Activated T-cell treated with anti-CD3 and anti-CD28 coated beads, Interleukin-2, amount 50 U/mL, for 1 hour (primary cell): ENCODE measurements at regions not wholly inside any gene's neighbourhood (a gene's known extent, or its start where the extent isn't known, plus 50 kb on each side); places are given as distances from the start of the nearest gene placed in this dataset.
"Not testable (repeated sequence)": the region's sequence is repeated elsewhere in the genome, so short reads cannot be mapped to it uniquely, and the experiment has no call there.

Experiments
- DNase-seq: peaks from one replicate; pipeline ENCODE4 v3.0.0-alpha.2; 2020

DNA sequence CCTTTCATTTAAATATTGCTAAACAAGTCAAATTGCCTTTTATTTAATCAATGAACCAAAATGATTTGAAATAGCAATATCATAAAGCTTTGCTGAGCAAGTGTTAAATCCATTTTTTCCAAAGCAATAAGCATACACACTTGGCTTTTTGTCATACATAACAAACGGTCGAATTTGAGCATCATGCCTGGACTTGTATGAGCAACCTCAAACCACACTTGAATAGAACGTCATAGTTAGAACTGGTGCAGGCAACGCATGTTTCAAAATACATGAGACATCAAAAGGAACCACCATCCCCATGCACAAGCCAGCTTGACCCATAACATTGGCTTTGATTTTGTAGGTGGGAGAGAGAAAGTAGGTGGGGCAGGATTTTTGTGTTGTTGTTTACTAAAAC lies 812.3 kb upstream of the FRG1 start:
- no peak for DNase-seq

GRCh38 chr4:189129044-189129694 lies 811.5 kb upstream of the FRG1 start:
- DNase-seq = no peak

- no peak for DNase-seq
These were observed 809.6 kb upstream of the FRG1 start for GRCh38 chr4:189131118-189131517.

DNA sequence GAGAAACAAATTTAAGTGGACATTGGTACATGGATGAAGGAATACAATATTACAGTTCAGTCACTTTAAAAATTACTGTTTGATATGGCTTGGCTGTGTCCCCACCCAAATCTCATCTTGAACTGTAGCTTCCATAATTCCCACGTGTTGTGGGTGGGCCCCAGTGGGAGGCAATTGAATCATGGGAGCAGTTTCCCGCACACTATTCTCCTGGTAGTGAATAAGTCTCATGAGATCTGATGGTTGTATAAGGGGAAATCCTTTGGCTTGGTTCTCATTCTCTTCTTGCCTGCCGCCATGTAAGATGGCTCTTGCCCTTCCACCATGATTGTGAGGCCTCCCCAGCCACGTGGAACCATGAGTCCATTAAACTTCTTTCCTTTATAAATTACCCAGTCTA lies 804.2 kb upstream of the FRG1 start:
- DNase-seq = no peak

DNA sequence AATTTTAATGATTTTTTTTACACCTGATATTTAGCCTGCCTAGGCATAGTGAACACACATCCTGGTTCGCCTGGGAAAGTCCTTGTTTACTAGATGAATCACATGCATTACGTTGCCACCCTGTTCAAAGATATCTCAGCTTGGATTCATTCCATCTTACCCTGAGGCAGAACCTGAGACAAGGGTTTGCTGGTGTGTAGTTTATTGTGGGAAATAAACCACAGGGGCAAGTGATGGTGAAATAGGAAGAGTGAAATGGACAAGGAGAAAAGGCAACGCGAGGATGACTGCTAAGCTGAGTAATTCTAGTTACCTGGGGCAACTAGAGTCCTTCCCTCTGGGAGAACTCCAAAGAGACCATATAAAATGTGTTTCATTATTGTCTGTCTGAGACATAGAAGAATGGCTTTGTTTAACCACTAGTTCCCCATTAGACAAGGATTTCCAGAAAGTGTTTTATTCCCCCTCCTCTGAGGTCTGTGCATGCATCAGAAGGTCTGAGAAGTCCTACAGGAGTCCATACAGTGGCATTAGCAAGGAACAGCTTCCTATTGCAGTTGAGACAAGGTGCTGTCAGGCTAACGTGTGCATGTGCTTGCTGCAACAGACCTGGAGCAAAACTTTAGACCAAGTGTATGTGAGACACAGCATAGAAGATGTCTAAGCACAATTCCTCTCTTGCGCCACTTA lies 797.3 kb upstream of the FRG1 start:
- no peak for DNase-seq

GRCh38 chr4:189147005-189147929 lies 793.4 kb upstream of the FRG1 start:
- DNase-seq = no peak

DNA sequence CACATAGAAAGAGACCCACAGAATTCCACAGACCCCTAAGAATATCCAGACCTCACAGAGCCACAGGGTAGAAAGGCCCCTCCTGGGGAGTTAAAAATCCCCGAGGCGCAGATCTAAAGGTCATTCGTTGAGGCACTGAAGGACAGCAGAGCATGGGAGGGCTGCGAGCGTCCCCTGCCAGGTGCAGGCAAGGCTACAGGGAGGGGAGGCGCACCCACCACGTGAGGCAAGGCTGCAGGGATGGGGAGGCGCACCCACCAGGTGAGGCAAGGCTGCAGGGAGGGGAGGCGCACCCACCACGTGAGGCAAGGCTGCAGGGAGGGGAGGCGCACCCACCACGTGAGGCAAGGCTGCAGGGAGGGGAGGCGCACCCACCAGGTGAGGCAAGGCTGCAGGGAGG lies 785.6 kb upstream of the FRG1 start:
- DNase-seq = not testable (repeated sequence)

DNA sequence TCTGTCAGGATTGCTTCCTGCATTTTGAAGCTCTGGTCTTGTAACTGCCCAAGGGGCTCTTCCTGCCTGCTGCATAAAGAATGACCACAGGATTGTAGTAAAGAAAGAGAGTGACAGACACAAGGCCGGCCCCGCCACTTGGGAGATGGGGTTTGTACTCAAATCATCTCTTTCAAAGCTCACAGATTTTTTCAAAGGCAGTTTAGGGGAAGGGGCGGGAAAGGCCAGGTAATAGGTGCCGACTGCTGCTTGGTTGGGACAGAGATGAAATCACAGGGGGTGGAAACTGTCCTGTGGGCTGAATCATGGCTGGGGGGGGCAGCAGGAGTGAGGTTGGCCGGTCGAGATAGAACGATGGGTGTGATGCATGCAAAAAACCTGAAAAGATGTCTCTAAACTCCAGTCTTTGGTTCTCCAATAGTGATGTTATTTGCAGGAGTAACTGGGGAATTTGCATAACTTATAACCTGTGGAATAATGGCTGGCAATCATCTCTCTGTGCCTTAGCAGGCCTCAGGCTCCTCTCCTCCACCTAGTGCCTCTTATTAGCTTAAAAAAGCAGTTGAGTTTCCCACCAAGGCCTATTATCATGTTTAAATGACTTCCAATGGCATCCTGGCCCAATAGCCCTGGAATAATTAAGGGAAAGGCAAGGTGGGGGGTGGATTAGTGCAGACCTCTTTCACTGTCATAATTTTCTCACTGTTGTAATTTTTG lies 778.4 kb upstream of the FRG1 start:
- DNase-seq = no peak

GRCh38 chr4:189162888-189163287 lies 777.8 kb upstream of the FRG1 start:
- no peak for DNase-seq

DNA sequence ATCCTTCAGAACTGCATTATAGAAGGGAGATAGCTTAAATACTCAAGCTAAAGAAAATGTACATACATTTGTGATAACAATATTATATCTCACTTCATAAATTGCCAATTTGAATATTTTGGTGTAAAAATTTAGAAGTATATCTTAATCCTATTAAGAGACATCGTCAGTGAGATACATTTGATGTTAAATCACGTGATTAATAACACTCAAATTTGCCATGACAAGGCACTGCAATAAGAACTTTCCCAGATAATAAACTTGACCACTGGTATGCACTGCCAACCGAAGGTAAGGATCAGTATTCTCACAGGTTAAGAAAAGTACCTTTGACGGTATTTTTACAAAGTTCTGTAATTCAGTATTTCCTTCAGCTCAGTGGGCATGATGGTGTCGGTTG lies 764.7 kb upstream of the FRG1 start:
- DNase-seq = no peak

DNA sequence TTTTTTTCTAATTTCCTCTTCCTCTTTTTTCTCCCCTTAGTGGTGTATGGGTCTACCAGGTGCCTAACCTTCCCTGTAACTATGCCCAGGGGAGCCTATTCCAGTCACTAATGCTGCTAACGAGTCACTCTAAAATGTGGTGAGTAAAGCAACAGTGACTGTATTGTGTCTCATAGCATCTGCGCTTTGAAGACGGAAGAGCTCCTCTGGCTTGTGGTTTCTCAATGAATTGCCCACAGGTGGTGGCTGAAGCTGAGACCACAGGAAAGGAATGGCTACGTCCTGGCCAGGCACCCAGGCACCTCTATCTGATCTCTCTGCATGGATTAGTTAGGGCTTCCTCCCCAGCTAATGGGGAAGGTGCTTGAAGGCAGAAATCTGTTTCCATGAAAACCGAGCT lies 763.5 kb upstream of the FRG1 start:
- DNase-seq = no peak

GRCh38 chr4:189178125-189178746 lies 762.4 kb upstream of the FRG1 start:
- DNase-seq = no peak

DNA sequence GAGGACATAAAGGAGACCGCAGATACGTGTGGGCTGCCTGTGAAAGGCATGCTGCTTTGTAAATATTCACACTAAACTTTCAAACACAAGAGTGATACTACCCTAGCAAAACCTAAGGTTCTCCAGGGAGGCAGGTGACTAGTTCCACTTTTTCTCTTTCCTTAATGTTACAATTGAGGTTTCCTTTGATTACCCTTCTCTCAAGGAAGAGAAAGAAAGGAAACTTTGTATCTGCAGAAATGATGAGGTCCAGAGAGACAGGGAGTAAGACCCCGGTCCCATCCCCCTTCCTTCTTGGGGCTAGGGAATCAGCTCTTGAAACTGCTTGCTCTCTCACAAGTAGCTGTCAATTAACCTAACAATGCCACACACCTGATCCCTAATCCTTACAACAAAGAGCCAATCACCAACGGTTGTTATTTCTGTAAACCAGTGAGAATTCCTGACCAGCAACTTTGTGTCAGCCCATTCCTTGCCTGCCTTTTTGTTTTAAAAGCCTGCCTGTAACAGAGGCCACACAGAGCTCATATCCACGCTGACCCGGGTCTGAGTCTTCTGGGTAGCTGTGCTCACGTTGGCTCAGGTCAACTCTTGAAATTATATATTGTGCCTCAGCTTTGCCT lies 754.8 kb upstream of the FRG1 start:
- no peak for DNase-seq

DNA sequence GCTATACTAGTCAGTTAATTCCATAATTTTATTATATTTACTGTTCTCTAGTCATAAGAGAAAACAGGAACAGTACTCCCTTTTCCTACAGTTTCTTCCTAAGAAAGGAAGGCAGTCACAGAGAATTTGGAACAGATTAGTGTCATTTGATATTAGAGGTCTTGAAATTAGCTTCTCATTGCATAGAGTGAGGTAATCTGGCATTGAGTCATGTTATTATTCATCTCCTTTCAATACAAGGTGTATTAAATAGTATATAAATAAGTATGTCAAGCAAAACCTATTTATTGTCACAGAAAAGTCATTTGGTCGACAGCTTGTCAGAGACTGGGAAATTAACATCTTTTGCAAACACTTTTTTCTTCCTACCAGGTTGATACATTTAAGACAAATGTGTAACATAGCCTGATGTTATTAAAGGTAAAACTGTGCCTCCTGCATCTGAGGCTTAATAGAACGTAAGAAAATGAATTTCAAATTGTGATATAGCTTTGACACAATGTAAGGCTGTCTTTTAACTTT lies 753.1 kb upstream of the FRG1 start:
- no peak for DNase-seq

DNA sequence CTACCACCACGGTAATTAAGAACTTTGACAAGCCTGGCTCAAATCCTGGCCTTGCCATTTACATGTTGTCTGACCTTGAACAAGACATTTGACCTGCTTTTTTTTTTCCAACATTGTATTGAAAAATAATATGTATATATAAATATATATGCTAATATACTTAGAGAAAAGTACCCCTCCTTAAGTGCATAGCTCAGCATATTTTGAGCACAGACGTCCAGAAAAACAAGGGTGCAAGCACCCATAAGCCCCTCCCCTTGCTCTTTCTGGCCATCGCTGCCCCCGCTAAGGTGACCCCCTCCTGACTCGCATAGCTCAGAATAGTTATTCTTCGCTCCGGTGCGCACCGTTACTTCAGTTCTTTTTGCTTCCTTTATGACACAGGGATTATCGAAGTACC lies 742.0 kb upstream of the FRG1 start:
- no peak for DNase-seq

DNA sequence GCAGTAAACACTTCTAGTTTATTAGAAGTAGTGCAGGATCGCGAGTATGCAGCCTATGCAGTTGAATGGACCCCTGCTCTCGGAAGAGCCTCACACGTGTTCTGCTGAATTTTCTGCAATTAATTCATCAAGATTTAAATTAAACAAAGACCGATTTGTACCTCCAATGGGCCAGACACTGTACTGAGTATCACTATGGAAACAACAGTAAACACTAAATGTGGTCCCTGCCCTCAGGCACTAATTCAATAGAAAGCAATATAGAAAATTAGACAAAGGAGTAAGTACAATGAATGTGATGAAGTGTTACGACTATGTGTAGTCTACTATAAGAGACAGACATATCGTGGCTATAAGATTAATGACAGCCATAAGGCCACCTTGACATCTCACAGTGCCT lies 740.3 kb upstream of the FRG1 start:
- DNase-seq = no peak

- no peak for DNase-seq
These were observed 738.3 kb upstream of the FRG1 start for GRCh38 chr4:189202182-189202868.

- DNase-seq = no peak
These were observed 737.8 kb upstream of the FRG1 start for GRCh38 chr4:189202869-189203271.

GRCh38 chr4:189204616-189205015 lies 736.1 kb upstream of the FRG1 start:
- no peak for DNase-seq

- DNase-seq = no peak
These were observed 733.7 kb upstream of the FRG1 start for GRCh38 chr4:189206953-189207352.

DNA sequence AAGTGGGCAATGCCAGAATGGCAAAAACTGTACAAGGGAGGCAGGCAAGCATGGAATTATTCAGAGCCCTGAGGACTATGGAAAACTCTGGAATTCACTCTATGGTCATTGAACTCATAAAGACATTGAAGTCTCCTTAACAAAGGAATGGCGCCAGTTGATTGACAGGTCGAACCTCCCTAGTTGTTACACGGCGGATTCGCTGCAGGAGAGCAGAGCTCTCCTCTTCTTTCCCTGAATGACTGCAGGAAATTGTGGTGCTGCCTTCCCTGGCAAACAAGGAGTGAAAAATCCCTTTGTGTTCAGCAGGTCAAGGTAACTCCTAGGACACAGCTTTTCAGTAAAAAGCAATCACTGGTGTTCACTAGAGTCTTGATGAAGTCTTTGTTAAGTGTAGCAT lies 732.8 kb upstream of the FRG1 start:
- DNase-seq = no peak
